A549 (cell line): ENCODE measurements at regions not wholly inside any gene's neighbourhood (a gene's known extent, or its start where the extent isn't known, plus 50 kb on each side); places are given as distances from the start of the nearest gene placed in this dataset.

Source experiments
- ATAC-seq, 2 experiments: fragments of 200-7000 bp in 1 of 2; fragments of >200 bp in 1 of 2; cut with Nextera tagmentation in 1 of 2; cut with Tn5 transposase in 1 of 2; 3 replicates each; pipeline versions ENCODE4 v1.8.0 to v1.9.1; 2018 to 2020; ENCODE audit warnings: mild to moderate bottlenecking in 1 of 2, moderate library complexity in 1 of 2
- CTCF ChIA-PET: fragments of 300-600 bp; sonication (Branson Sonifier 250); formaldehyde crosslinking; extraction: SDS; loops from one replicate; lab custom pipeline; 2021; ENCODE audit warnings: antibody characterized with exemption, inconsistent platforms; lab: Yijun Ruan, JAX
- POLR2A ChIA-PET: fragments of 350-600 bp; formaldehyde crosslinking; extraction: SDS; loops from one replicate; lab custom pipeline; 2021; ENCODE audit warnings: antibody characterized with exemption, inconsistent platforms; lab: Yijun Ruan, JAX
- DNase-seq, 2 experiments: peaks; one replicate each; pipeline versions ENCODE4 v3.0.0 to v3.0.0-alpha.2; 2011 to 2016; ENCODE audit warnings: low read depth in 1 of 2, low spot score in 1 of 2
- FAIRE-seq: peaks from 2 replicates; lab custom pipeline; 2011; peaks lifted over from hg19 to GRCh38; lab: Jason Lieb, UNC
- H3K27ac ChIP-seq, 2 experiments: fragments of >200 bp; sonication (Bioruptor Twin); formaldehyde crosslinking; 3 replicates each; pipeline ENCODE4 v1.5.1; 2016 to 2017
- H3K4me1 ChIP-seq: fragments of >200 bp; sonication (Bioruptor Twin); formaldehyde crosslinking; 3 replicates; pipeline ENCODE4 v1.6.1; 2016
- H3K4me2 ChIP-seq: fragments of >200 bp; sonication (Bioruptor Twin); formaldehyde crosslinking; 3 replicates; pipeline ENCODE4 v1.6.1; 2016
- H3K4me3 ChIP-seq: fragments of >200 bp; sonication (Bioruptor Twin); formaldehyde crosslinking; 3 replicates; pipeline ENCODE4 v1.5.1; 2016
- H3K9me3 ChIP-seq: fragments of >200 bp; sonication (Bioruptor Twin); formaldehyde crosslinking; 3 replicates; pipeline ENCODE4 v1.6.1; 2016
- BHLHE40 ChIP-seq: IDR thresholded peaks from 2 replicates; pipeline ENCODE4 v1.6.1; 2012; ENCODE audit warnings: low read depth, low read length, inconsistent platforms
- CHD4 ChIP-seq: fragments of 200-600 bp; sonication (generic); IDR thresholded peaks from 2 replicates; pipeline ENCODE4 v1.6.1; 2016; ENCODE audit warnings: antibody characterized with exemption, mild to moderate bottlenecking, borderline replicate concordance
- EHF ChIP-seq: fragments of 250-450 bp; sonication (Bioruptor Pico); IDR thresholded peaks from 2 replicates; pipeline ENCODE4 v1.5.0; 2020; ENCODE audit warnings: mild to moderate bottlenecking
- EHMT2 ChIP-seq: fragments of 200-600 bp; sonication (generic); IDR thresholded peaks from 2 replicates; pipeline ENCODE4 v1.6.1; 2016; ENCODE audit warnings: antibody characterized with exemption, low read depth, mild to moderate bottlenecking, moderate library complexity
- HDAC2 ChIP-seq: fragments of 200-600 bp; sonication (generic); IDR thresholded peaks from 2 replicates; pipeline ENCODE4 v1.6.1; 2016
- HEYL ChIP-seq: fragments of 250-450 bp; sonication (Bioruptor Pico); IDR thresholded peaks from 2 replicates; pipeline ENCODE4 v1.8.0; 2021; ENCODE audit warnings: mild to moderate bottlenecking, moderate library complexity
- HOXB13 ChIP-seq: fragments of 250-450 bp; sonication (Bioruptor Pico); IDR thresholded peaks from 2 replicates; pipeline ENCODE4 v1.5.0; 2020; ENCODE audit warnings: low read depth, mild to moderate bottlenecking, moderate library complexity
- HOXB5 ChIP-seq: fragments of 250-450 bp; sonication (Bioruptor Pico); IDR thresholded peaks from 2 replicates; pipeline ENCODE4 v1.5.0; 2020; ENCODE audit warnings: mild to moderate bottlenecking, moderate library complexity
- JUN ChIP-seq, 2 experiments: fragments of >200 bp; sonication (Bioruptor Twin); formaldehyde crosslinking; IDR thresholded peaks; 2 replicates in 1 of 2; 3 replicates in 1 of 2; pipeline ENCODE4 v1.6.1; 2016 to 2017
- KDM5A ChIP-seq: fragments of 200-600 bp; sonication (generic); IDR thresholded peaks from 2 replicates; pipeline ENCODE4 v1.6.1; 2016; ENCODE audit warnings: antibody characterized with exemption, mild to moderate bottlenecking
- NFE2L2 ChIP-seq: fragments of 150-350 bp; conservative IDR thresholded peaks from 2 replicates; pipeline ENCODE4 v1.6.1; 2014; ENCODE audit warnings: low read length
- NPAS2 ChIP-seq: fragments of 250-450 bp; sonication (Bioruptor Pico); IDR thresholded peaks from 2 replicates; pipeline ENCODE4 v1.8.0; 2022; ENCODE audit warnings: mild to moderate bottlenecking, moderate library complexity, borderline replicate concordance
- POLR2A ChIP-seq: IDR thresholded peaks from 2 replicates; pipeline ENCODE4 v1.6.1; 2012; ENCODE audit warnings: mild to moderate bottlenecking, low read length
- RNF2 ChIP-seq: fragments of 200-600 bp; sonication (generic); IDR thresholded peaks from 2 replicates; pipeline ENCODE4 v1.6.1; 2016; ENCODE audit warnings: low read depth, mild to moderate bottlenecking, antibody characterized with exemption, moderate library complexity, borderline replicate concordance
- SREBF2 ChIP-seq: fragments of 450-650 bp; IDR thresholded peaks from 2 replicates; pipeline ENCODE4 v1.6.1; 2014; ENCODE audit warnings: mild to moderate bottlenecking, moderate library complexity
- ZC3H11A ChIP-seq: fragments of 450-650 bp; IDR thresholded peaks from 2 replicates; pipeline ENCODE4 v1.6.1; 2014; ENCODE audit warnings: antibody characterized with exemption, mild to moderate bottlenecking
- WGBS: methylation state at CpG from one replicate; pipeline ENCODE4 v1.1.6; 2017; ENCODE audit errors: missing lambda C conversion rate; 5-methylcytosine and 5-hydroxymethylcytosine counted together
- TF ChIP-seq, protein P1 (sequence below): fragments of 250-450 bp; sonication (Bioruptor Pico); IDR thresholded peaks from 2 replicates; pipeline ENCODE4 v1.5.0; 2020; ENCODE audit warnings: low read depth, mild to moderate bottlenecking, moderate library complexity
- TF ChIP-seq, protein P2 (sequence below): fragments of 250-450 bp; sonication (Bioruptor Pico); IDR thresholded peaks from 2 replicates; pipeline ENCODE4 v1.5.0; 2021; ENCODE audit warnings: mild to moderate bottlenecking, moderate library complexity, borderline replicate concordance
- TF ChIP-seq, protein P3 (sequence below): fragments of 200-600 bp; sonication (generic); IDR thresholded peaks from 2 replicates; pipeline ENCODE4 v1.6.1; 2016; ENCODE audit warnings: antibody characterized with exemption, mild to moderate bottlenecking, moderate library complexity
- TF ChIP-seq, protein P4 (sequence below): IDR thresholded peaks from 2 replicates; pipeline ENCODE4 v1.6.1; 2012
- TF ChIP-seq, protein P5 (sequence below): IDR thresholded peaks from 2 replicates; pipeline ENCODE4 v1.6.1; 2012

DNA sequence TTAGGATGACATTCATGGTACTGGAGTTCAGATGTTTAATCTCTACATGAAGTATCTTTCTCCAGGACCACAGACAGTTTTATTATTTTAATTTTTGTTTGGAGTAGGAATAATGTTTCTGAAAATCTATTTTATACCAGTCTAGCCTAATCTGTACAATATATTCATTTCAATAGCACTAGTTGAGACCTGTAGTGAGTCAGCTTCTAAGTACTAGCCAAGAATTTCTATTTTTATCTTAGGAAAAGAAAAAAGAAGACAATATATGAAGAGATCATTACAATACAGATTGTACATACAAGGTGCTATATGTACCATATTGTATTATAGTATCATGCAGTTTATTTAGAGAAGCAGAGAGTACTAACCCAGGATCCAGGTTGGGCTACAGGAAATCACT, 826.9 kb upstream of the PIK3C3 start:
- TF ChIP-seq ZC3H11A: no peak
- TF ChIP-seq, protein P1, sequence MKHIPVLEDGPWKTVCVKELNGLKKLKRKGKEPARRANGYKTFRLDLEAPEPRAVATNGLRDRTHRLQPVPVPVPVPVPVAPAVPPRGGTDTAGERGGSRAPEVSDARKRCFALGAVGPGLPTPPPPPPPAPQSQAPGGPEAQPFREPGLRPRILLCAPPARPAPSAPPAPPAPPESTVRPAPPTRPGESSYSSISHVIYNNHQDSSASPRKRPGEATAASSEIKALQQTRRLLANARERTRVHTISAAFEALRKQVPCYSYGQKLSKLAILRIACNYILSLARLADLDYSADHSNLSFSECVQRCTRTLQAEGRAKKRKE: no peak
- no peak for TF ChIP-seq KDM5A
- TF ChIP-seq, protein P2, sequence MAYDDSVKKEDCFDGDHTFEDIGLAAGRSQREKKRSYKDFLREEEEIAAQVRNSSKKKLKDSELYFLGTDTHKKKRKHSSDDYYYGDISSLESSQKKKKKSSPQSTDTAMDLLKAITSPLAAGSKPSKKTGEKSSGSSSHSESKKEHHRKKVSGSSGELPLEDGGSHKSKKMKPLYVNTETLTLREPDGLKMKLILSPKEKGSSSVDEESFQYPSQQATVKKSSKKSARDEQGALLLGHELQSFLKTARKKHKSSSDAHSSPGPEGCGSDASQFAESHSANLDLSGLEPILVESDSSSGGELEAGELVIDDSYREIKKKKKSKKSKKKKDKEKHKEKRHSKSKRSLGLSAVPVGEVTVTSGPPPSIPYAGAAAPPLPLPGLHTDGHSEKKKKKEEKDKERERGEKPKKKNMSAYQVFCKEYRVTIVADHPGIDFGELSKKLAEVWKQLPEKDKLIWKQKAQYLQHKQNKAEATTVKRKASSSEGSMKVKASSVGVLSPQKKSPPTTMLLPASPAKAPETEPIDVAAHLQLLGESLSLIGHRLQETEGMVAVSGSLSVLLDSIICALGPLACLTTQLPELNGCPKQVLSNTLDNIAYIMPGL (CRISPR knock-in tag): no peak
- TF ChIP-seq, all 56 proteins: peak for 0
- FAIRE-seq (no peak), DNase-seq (no peak), ATAC-seq (no peak)
- Histone ChIP-seq H3K9me3 (no peaks in the 10 kb centered on the region), H3K4me2 (no peak overlapping the region), H3K27ac (no peak overlapping the region), H3K4me3 (no peak overlapping the region), H3K4me1 (no peaks in the 10 kb centered on the region)
- CTCF ChIA-PET: no interaction called here
- POLR2A ChIA-PET: no interaction called here

DNA sequence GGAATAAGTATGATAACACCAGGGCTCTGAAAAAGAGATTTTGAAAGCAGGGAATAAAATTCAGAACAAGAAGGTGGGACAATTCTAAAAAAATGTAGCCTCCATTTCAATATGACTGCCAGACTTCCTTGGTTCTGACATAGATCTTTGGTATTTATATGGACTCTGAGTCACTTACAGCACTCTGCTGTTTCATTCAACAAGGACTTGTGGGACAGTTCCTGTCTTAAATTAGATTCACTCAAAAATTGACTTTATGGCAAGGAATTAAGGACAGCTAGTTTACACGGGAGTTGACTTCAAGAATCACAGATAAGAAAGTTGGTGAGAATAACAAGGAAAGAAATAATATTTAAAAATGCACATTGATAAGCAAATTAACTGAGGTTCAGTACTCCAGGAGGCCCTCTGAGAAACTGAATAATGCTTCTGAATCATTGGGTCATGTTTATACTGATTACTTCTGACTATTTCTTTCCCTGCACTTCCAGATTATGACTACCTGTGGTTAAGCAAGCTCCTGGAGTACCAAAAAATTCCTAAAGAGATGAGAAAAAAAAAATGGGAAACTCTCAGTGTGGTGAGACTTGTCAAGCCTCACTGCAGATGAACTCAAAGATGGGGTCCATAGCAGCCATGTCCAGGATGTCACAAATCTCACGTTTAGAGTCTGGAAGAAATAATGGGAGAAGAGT, 828.3 kb upstream of the PIK3C3 start:
- H3K4me3 ChIP-seq: no peak overlapping the region
- WGBS: 5% methylated on average over 2 of the region's 2 CpGs
- TF ChIP-seq POLR2A (no peak), EHMT2 (no peak), SREBF2 (no peak), BHLHE40 (no peak), JUN (IDR thresholded peaks at IDR 0.05) (no peak), HEYL (no peak), RNF2 (no peak), EHF (no peak), CHD4 (no peak), NPAS2 (CRISPR knock-in tag) (no peak), HOXB13 (no peak), NFE2L2 (no peak), HOXB5 (CRISPR knock-in tag) (no peak), HDAC2 (no peak)
- TF ChIP-seq, protein P3, sequence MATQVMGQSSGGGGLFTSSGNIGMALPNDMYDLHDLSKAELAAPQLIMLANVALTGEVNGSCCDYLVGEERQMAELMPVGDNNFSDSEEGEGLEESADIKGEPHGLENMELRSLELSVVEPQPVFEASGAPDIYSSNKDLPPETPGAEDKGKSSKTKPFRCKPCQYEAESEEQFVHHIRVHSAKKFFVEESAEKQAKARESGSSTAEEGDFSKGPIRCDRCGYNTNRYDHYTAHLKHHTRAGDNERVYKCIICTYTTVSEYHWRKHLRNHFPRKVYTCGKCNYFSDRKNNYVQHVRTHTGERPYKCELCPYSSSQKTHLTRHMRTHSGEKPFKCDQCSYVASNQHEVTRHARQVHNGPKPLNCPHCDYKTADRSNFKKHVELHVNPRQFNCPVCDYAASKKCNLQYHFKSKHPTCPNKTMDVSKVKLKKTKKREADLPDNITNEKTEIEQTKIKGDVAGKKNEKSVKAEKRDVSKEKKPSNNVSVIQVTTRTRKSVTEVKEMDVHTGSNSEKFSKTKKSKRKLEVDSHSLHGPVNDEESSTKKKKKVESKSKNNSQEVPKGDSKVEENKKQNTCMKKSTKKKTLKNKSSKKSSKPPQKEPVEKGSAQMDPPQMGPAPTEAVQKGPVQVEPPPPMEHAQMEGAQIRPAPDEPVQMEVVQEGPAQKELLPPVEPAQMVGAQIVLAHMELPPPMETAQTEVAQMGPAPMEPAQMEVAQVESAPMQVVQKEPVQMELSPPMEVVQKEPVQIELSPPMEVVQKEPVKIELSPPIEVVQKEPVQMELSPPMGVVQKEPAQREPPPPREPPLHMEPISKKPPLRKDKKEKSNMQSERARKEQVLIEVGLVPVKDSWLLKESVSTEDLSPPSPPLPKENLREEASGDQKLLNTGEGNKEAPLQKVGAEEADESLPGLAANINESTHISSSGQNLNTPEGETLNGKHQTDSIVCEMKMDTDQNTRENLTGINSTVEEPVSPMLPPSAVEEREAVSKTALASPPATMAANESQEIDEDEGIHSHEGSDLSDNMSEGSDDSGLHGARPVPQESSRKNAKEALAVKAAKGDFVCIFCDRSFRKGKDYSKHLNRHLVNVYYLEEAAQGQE: no peak
- TF ChIP-seq, protein P4, sequence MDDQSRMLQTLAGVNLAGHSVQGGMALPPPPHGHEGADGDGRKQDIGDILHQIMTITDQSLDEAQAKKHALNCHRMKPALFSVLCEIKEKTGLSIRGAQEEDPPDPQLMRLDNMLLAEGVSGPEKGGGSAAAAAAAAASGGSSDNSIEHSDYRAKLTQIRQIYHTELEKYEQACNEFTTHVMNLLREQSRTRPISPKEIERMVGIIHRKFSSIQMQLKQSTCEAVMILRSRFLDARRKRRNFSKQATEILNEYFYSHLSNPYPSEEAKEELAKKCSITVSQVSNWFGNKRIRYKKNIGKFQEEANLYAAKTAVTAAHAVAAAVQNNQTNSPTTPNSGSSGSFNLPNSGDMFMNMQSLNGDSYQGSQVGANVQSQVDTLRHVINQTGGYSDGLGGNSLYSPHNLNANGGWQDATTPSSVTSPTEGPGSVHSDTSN: no peak
- TF ChIP-seq, protein P2 (CRISPR knock-in tag): no peak
- TF ChIP-seq, protein P5, sequence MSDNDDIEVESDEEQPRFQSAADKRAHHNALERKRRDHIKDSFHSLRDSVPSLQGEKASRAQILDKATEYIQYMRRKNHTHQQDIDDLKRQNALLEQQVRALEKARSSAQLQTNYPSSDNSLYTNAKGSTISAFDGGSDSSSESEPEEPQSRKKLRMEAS: no peak
- no peaks in the 10 kb centered on the region for H3K9me3 ChIP-seq
- no peak overlapping the region for H3K27ac ChIP-seq
- CTCF ChIA-PET: no interaction called here
- H3K4me2 ChIP-seq: no peak overlapping the region
- DNase-seq (no peak), ATAC-seq (no peak), FAIRE-seq (no peak)
- no peaks in the 10 kb centered on the region for H3K4me1 ChIP-seq
- POLR2A ChIA-PET: no interaction called here
